GM19238 (cell line): ENCODE measurements at regions not wholly inside any gene's neighbourhood (a gene's known extent, or its start where the extent isn't known, plus 50 kb on each side); places are given as distances from the start of the nearest gene placed in this dataset.
"Not testable (repeated sequence)": the region's sequence is repeated elsewhere in the genome, so short reads cannot be mapped to it uniquely, and the experiment has no call there.

Experiments used
- DNase-seq: peaks from one replicate; pipeline ENCODE4 v3.0.0; 2011; ENCODE audit warnings: low spot score; ENCODE audit not compliant: insufficient read length

DNA sequence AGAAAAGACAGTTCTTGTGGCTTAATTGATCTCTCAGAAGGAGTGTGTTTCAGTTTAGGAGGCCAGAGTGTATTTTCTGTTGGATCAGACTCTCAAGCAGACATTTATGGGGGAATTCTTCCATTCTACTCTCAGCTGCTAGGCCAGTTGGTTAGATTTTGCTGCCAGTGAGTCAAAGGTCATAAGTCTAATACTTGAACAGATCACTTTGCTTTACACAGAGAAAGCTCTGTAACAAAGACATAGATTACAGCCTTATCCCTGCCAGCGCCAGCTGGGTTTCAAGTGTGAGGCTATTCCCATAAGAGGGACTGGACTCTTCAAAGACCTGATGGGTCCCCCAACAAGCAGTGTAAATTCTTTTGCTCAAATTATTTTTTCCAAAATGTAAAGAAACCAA lies 145.6 kb upstream of the SEMA3C start:
- no peak for DNase-seq

DNA sequence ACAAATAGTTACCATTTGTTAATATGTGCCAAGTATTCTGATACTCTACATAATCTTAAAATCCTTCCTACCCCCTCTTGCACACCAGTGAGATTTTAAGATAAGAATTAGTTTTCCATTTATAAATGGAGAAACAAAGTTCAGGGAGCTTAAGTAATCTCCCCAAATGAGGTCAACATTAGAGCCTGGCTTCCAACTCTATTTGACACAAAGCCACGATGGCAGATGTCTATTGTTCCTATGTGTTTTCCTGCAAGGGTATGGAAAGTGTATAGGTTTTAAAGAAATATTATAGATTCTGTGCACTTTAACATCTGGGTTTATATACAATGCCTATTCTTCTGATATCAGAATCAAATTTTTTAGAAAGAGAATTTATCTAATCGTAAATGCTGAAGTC lies 143.9 kb upstream of the SEMA3C start:
- no peak for DNase-seq

DNA sequence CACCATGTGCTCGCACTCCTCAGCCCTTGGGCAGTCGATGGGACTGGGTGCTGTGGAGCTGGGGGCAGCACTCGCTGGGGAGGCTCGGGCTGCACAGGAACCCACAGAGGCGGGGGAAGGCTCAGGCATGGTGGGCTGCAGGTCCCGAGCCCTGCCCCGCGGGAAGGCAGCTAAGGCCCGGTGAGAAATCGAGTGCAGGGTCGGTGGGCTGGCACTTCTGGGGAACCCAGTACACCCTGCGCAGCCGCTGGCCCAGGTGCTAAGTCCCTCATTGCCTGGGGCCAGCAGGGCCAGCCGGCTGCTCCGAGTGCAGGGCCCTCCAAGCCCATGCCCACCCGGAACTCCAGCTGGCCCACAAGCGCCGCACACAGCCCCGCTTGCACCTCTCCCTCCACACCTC lies 138.6 kb upstream of the SEMA3C start:
- not testable (repeated sequence) for DNase-seq

DNA sequence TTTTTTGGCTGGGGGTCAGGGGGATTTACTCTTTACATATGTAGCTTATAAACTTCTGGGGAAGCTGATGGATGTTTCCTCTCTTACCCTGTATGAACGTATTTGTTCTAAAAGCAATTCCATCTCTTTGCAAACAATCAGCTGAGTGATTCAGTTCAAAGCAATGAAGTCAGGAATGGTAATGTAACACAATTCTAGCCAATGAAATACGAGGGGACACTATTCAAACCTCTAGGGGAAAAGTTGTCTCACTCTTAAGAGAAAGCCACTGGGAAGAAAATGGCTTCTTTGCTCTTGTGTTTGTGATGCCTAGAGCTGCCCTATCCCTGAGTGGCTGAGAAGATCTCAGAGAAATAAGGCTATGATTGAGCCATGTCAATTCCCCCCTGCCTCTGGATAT lies 134.8 kb upstream of the SEMA3C start:
- no peak for DNase-seq

DNA sequence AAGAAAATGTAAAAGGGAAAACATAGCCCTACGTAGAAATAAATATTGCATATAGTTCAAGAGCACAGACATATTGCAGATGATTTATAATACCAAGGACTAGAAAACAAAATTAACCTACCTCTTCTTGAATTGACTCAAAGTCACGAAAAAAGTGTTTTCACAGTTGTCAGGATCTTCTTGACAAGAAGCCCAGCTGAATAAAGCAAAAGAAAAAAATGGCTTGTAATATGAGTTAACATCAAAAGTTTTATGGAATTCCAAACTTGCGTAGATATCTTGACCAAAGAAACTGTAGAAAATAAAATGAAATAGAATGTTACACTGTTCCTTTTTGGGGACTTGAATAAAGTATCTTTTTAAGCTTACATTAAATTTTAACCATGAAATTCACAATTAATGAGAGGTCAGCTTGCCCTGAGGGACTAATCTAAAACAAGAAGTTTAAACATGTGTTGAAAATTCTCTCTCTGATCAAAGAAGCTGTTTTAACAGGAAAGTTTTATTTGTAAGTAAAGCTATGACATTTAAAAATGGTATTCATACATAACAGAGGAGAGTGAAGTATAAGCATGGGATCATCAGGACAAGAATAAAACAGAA lies 133.1 kb upstream of the SEMA3C start:
- DNase-seq = no peak

DNA sequence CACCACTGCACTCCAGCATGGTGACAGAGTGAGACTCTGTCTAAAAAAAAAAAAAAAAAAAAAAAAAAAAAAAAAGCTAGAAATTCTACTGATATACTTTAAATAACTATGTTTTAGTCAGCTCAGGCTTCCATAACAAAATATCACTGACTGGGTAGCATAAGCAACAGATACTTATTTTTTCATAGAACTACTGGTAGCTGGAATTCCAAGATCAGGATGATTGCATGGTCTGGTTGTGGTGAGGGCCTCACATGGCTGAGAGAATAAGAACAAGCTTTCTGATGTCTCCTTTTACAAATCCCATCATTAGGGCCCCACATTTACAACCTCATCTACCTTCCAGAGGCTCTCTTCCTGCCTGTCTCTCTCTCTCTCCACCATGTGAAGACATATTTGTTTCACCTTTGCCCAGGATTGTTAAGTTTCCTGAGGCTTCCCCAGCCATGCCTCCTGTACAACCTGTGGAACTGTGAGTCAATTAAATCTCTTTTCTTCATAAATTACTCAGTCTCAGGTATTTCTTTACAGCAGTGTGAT lies 126.7 kb upstream of the SEMA3C start:
- no peak for DNase-seq

DNA sequence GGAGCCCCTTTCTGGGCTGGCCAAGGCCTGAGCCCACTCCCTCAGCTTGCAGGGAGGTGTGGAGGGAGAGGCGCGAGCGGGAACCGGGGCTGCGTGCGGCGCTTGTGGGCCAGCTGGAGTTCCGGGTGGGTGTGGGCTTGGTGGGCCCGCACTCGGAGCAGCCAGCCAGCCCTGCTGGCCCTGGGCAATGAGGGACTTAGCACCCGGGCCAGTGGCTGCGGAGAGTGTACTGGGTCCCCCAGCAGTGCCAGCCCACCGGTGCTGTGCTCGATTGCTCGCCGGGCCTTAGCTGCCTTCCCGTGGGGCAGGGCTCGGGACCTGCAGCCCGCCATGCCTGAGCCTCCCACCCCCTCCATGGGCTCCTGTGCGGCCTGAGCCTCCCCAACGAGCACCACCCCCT lies 123.8 kb upstream of the SEMA3C start:
- DNase-seq = not testable (repeated sequence)

DNA sequence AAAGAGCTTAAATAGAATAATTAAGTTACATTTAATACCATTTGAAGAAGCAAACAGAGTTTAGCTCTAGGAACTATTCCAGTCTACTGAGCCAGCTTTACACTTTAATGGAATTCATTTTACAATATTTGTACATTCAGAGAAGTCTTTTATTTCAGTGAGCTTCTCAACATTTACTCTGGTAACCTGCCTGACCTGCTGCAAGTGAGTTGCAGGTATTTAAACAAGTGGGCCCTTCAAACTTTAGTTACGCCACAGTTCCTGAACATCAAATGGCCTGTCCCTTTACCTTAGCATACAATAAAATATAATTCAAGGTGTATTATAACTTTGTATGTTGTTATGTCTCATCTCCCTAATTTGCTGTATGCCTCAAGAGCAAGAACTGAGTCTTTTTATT lies 121.6 kb upstream of the SEMA3C start:
- no peak for DNase-seq

DNA sequence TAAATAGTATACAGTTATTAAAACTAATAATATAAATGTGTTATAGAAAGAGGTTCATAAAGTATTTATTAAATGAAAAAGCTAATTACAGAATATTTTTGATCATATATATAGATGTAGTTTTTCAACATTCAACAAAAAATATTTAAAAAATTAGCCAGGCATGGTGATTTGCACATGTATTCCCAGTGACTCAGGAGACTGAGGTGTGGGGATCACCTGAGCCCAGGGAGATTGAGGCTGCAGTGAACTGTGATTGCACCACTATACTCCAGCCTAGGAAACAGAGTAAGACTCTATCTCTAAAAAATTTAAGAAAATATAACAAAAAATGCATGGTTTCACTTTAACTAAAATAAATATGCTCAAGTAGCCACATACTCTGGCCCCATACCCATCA lies 118.0 kb upstream of the SEMA3C start:
- no peak for DNase-seq

DNA sequence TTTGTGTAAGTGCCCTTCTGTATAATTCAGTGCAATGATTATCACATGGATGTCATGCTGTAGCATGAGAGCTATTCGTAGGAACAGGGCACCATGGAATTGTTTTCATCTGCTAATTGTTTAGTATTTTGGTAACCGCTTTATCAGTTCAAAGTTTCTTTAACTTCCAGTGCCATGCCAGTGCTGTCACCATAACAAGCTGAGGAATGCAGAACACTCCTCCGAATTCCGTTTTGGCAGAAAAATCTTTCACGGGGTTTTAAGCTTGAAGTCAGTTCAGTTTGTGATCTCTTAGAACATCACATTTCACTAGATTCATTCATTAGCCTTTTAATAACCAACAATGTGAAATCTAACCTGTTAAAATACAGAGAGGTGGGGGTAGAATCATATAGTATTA lies 117.2 kb upstream of the SEMA3C start:
- DNase-seq = no peak

DNA sequence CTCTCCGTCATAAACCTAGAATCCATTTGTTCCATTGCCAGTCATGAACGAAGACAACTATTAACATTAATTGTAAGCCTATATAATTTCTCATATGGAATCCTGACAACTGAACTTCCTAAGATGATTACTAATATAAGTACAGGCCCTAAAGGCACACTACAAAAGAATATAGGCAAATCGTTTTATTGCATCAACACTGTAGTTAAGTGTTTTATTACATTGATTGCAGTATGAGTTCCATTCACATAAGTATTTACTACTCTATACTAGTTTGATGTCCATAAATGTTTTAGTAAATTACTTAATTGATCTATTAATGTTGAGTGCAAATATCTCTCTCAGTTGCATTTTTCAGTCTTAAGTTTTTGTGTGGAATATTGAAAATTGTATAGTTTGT lies 113.1 kb upstream of the SEMA3C start:
- DNase-seq = no peak

DNA sequence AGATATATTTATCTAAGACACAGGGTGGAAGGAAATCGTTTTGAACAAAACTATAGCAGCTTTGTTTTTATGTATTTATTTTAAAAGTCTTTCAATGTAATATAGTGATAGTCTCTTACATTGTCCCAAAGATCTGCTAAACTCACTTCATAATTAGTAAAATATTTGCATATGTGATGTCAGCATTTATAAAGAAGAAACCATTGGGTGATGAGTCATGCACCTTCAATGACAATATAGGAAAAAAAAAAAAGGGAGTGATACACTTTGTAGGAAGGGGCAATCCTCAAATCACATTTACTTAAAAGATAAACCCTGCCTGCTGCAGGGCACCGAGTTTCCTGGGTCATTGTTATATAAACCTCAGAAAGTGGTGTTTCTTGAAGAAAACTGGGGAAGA lies 112.4 kb upstream of the SEMA3C start:
- no peak for DNase-seq

DNA sequence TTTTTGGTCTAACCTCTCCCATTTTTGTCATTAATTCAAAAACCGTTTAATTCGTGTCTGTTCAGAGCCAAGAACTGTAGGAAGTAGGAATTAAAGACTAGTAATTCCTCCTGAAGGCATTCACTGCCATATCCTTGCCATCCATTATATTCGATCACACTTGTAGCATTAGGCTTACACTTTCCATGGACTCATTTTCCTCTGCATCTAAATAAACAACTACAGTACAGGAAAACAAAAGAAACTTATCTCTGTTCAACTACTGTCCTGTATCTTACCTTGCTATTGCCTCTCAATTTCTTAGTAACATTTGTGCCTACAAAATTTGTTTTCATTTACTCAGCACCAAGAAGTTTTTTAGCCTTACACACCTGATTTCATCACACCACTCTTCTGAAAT lies 111.6 kb upstream of the SEMA3C start:
- DNase-seq = no peak

DNA sequence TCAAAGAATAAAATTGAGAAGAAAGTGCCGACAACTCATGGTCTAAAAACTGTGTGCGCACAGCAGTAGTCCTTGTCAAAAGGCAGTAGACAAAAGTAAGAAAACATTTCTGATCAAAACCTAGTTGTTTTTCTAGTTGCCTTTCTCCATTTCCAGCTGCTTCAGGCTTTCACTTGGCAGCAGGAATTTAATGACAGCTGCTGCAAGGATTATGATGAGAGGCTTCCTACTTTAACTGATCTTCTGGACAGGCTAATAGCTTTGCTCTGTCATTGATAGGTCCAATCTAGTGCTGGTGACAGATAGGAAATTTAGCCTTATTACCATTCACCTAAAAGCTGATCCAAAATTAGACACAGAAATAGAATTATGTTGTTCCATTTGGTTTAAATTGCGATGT lies 110.7 kb upstream of the SEMA3C start:
- DNase-seq = no peak

DNA sequence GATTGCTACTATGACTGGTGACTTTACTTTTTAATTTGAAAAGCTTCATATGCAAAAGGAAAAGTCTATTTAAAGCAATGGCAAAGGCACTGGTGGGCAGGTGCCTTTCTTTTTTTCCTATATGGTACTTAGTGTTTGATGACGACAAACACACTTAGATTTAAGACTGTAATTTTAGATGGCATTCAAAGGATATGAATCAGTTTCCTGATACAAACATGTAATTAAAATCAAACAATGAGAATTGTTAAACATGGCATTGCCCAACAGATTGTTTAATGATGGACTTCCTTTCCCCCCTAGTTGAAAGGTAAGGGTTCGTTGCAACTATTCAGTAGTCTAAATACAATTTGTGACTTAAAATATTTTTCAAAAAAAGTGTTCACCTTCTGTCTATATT lies 106.5 kb upstream of the SEMA3C start:
- DNase-seq = no peak

DNA sequence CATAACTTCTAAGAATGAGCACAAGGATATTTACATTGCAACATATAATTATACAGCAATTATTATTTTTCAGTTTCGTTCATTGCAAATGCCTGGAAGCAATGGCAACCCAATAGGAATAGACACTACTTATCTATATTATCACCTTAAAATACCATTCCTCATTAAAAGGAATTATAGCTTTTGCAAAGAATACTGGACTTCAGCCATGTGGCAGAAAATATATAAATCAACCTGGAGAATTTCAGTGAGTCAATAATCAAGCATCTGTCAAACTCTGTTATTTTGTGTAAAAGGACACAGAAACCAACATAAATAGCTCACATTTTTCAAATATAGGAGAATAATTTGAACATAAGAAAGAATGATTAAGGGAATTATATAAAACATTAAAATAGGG lies 96.1 kb upstream of the SEMA3C start:
- no peak for DNase-seq

DNA sequence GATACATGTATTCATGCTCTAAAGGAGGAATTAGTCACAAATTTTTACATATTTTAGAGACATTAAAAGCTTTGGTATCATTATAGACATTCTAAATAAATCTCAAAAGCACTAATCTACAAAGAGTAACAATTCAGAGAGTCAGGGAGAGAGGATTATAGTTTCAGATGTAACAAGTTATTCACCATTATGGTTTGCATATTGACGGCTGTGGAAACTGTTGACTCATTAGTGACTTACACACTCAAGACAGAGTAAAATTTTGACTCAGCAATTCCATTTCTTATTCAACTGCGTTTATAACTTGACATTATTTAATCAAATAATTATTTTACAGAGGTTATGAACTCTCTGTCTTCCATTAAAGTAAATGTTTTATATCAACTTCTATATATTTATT lies 95.4 kb upstream of the SEMA3C start:
- DNase-seq = no peak

DNA sequence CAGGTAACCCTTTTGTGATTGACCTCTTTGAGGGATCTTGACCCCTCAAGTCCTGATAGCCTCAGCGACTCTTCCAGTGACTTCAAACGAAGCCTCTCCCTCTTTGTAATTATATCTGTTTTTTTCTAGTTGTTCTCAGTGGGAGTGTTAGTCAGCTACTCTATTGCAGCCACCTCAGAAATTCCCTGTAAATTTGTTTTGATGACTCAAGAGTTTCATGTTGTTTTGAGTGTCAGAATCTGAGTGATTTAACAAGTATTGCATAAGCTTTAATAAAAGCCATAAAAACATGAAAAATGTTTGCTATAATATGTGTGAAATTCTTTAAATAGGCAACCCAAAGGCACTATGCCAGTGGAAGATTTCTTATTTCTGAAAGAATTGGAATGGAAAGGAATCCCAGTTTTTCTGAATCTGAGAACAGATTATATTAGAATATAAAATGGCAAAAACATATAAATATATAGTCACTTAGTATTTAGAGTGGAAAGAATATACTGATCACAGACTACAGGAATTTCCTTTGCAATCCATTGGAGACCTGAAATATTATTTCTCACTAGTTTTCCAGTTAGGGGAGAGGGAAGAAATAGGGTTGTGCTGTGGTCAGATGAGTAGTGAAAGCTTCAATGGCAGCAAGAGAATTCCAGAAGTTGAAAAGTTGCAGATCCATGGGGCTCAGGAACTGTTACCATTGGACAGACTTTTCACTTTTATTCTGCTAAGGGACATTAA lies 94.4 kb upstream of the SEMA3C start:
- DNase-seq = no peak

DNA sequence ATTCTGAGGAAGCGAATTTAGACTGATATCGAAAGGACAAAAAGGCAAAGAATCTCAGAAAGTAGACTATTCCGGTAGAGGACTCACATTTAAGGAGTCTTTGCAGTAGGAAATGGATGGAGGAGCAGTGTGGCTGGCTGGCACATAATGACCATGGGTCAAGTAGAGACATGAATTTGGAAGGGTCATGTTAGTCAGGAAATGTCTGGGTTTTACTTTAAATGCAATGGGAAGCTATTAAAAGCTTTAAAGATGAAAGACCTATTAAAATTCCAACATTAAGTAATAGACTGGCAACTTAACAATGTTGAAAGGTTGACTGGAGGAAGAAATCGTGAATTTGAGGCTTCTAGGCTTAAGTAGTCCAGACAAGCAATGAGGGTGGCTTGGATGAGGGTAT lies 90.0 kb upstream of the SEMA3C start:
- no peak for DNase-seq

DNA sequence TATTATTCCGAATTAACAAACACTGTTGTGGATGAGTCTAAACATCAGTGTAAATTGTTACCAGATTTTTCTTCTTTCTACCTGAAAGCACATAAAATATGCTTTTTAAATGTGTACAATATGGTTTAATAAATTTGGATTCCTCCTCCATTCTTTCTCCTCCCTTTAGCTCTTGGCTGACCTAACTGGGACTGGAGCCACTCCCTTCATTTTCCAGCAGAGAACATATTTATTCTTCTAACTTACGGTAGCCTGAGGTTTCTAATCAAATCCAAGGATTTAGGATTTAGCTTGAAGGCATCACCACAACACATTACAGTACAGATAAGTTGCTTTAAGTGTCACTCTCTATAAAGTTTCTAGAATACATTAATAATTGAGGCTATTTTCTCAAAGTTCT lies 88.2 kb upstream of the SEMA3C start:
- DNase-seq = no peak

DNA sequence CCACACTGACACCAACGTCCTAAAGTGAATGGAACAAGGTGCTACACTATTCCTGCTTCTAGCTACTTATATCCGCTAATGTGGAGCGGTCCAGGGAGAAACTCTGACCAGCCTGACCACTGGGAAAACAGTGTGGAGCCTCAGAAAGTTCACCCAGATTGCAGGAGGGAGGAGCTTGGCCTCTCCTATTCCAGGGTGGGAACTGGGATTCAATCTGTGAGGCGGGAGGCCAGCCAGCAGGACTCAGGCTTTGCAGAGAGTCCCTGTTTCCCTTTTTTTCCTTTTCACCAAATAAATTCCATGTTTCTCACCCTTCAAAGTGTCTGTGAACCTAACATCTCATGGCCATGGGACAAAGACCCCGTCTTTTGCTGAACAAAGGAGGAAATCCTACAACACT lies 86.4 kb upstream of the SEMA3C start:
- DNase-seq = no peak

DNA sequence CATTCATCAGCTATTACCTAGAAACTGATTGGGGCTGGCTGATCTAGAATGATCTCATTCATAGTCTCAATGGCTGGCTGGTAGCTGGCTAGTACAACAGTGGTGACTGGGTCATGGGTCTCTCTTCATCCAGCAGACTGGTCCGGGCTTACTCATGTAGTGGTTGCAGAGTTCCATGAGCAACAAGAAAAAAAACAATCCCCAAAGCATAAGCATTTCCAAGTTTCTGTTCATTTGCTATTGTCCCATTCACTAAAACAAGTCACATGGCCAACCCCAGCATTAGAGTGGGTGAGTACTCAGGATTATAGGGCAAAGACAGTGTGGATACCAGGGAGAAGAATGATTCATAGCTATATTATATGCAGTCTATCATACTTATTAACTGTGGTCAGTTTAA lies 85.2 kb upstream of the SEMA3C start:
- no peak for DNase-seq

DNA sequence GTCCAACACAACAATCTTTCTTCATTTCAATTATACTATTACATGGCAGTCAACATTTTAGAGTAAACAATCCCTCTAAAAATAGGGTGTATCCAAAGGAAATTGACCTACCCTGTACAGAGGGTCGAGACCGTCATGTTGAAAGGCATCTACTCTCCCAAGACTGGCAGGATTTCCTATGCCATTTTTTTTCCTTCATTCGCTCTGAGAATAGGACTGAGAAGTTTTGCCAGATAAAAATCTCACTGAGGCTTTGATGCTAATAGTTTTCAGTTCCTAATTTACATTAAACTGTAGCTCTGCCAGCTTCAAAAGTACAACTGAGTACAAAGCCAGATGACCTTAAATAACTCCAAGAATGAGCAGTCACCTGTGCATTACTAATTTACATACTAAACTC lies 84.5 kb upstream of the SEMA3C start:
- DNase-seq = no peak
